Breast epithelium (tissue), 4 donors: ENCODE measurements at regions not wholly inside any gene's neighbourhood (a gene's known extent, or its start where the extent isn't known, plus 50 kb on each side); places are given as distances from the start of the nearest gene placed in this dataset.

Source experiments
- DNase-seq, 2 donors: peaks; one replicate each; pipeline ENCODE4 v3.0.0-alpha.2; 2019; ENCODE audit warnings: low spot score in 2 of 2
- H3K27ac ChIP-seq, 2 donors: fragments of 200-600 bp; sonication (generic) in 1 of 2; one replicate each; pipeline ENCODE4 v1.5.1; 2016 to 2019; ENCODE audit warnings: mild to moderate bottlenecking in 1 of 2
- H3K27me3 ChIP-seq, 2 donors: fragments of 200-600 bp; sonication (generic) in 1 of 2; one replicate each; pipeline versions ENCODE4 v1.5.1 to v1.6.0; 2017 to 2019; ENCODE audit warnings: control low read depth in 1 of 2, mild to moderate bottlenecking in 1 of 2
- H3K36me3 ChIP-seq: fragments of 200-600 bp; one replicate; pipeline ENCODE4 v1.5.1; 2019
- H3K4me1 ChIP-seq, 2 donors: fragments of 200-600 bp; sonication (generic); one replicate each; pipeline ENCODE4 v1.5.1; 2016 to 2019; ENCODE audit warnings: control low read depth in 1 of 2
- H3K4me3 ChIP-seq, 3 donors: fragments of 200-600 bp; sonication (generic); 1 replicate in 2 of 3; 2 replicates in 1 of 3; pipeline ENCODE4 v1.5.1; 2016 to 2019; ENCODE audit warnings: mild to moderate bottlenecking in 3 of 3, moderate library complexity in 2 of 3
- H3K9me3 ChIP-seq, 2 donors: fragments of 200-600 bp; sonication (generic) in 1 of 2; one replicate each; pipeline ENCODE4 v1.5.1; 2016 to 2019; ENCODE audit warnings: control low read depth in 1 of 2
- CTCF ChIP-seq, 3 donors: fragments of 450-650 bp; IDR thresholded peaks; one replicate each; pipeline ENCODE4 v1.5.1; 2016 to 2017; ENCODE audit warnings: antibody characterized with exemption in 3 of 3, mild to moderate bottlenecking in 3 of 3, moderate library complexity in 3 of 3
- POLR2A ChIP-seq: fragments of 450-650 bp; IDR thresholded peaks from one replicate; pipeline ENCODE4 v1.6.1; 2016; ENCODE audit warnings: antibody characterized with exemption, mild to moderate bottlenecking, moderate library complexity
- POLR2AphosphoS5 ChIP-seq, 3 donors: sonication (generic); formaldehyde crosslinking; IDR thresholded peaks; one replicate each; pipeline ENCODE4 v1.6.1; 2017; ENCODE audit warnings: antibody characterized with exemption in 3 of 3
- intact Hi-C: fragments of 100-400 bp; cut with DNase I; formaldehyde crosslinking; loops from one replicate; pipeline ENCODE4 v1.15.1; 2023; ENCODE audit warnings: low total_unique reads

GRCh38 chr2:111705711-111706336, 178.2 kb downstream of the ANAPC1 start:
- H3K27me3 ChIP-seq: no peaks in the 10 kb centered on the region
- TF ChIP-seq POLR2A (no peak), CTCF (IDR thresholded peaks at IDR 0.05) (no peak), POLR2AphosphoS5 (IDR thresholded peaks at IDR 0.05) (no peak)
- no peak overlapping the region for H3K4me3 ChIP-seq
- peak in 1 of 2 donors; percentile 69 for DNase-seq
- intact Hi-C loops: no loop called here
- peaks cover 0 to 8% of the 10 kb centered on the region in 2 donors for H3K4me1 ChIP-seq
- H3K9me3 ChIP-seq: no peaks in the 10 kb centered on the region
- H3K27ac ChIP-seq: peak overlapping the region in 1 of 2 donors; percentile 52
- no peaks in the 10 kb centered on the region for H3K36me3 ChIP-seq

GRCh38 chr2:111706481-111707001, 177.5 kb downstream of the ANAPC1 start:
- Histone ChIP-seq H3K27me3 (no peaks in the 10 kb centered on the region), H3K9me3 (no peaks in the 10 kb centered on the region), H3K4me3 (no peak overlapping the region), H3K4me1 (peaks cover 0 to 8% of the 10 kb centered on the region in 2 donors), H3K27ac (no peak overlapping the region), H3K36me3 (no peaks in the 10 kb centered on the region)
- peak in 1 of 2 donors; percentile 16 for DNase-seq
- TF ChIP-seq POLR2AphosphoS5 (IDR thresholded peaks at IDR 0.05) (no peak), CTCF (IDR thresholded peaks at IDR 0.05) (no peak), POLR2A (no peak)
- intact Hi-C loops: no loop called here

GRCh38 chr2:111707700-111708099, 176.3 kb downstream of the ANAPC1 start:
- no peaks in the 10 kb centered on the region for H3K9me3 ChIP-seq
- H3K27ac ChIP-seq: no peak overlapping the region
- H3K27me3 ChIP-seq: no peaks in the 10 kb centered on the region
- no peak for DNase-seq
- no peak overlapping the region for H3K4me3 ChIP-seq
- H3K36me3 ChIP-seq: no peaks in the 10 kb centered on the region
- intact Hi-C loops: no loop called here
- no peak for TF ChIP-seq POLR2AphosphoS5 (IDR thresholded peaks at IDR 0.05)
- no peak for TF ChIP-seq POLR2A
- no peak for TF ChIP-seq CTCF (IDR thresholded peaks at IDR 0.05)
- peaks cover 0 to 8% of the 10 kb centered on the region in 2 donors for H3K4me1 ChIP-seq

GRCh38 chr2:111708476-111709180, 175.4 kb downstream of the ANAPC1 start:
- intact Hi-C loops: no loop called here
- Histone ChIP-seq H3K4me3 (no peak overlapping the region), H3K4me1 (peaks cover 0 to 8% of the 10 kb centered on the region in 2 donors), H3K27me3 (no peaks in the 10 kb centered on the region), H3K27ac (no peak overlapping the region), H3K36me3 (no peaks in the 10 kb centered on the region), H3K9me3 (no peaks in the 10 kb centered on the region)
- DNase-seq: no peak
- TF ChIP-seq POLR2A (no peak), CTCF (IDR thresholded peaks at IDR 0.05) (no peak), POLR2AphosphoS5 (IDR thresholded peaks at IDR 0.05) (no peak)

- Histone ChIP-seq H3K27ac (no peak overlapping the region), H3K4me1 (peaks cover 0 to 8% of the 10 kb centered on the region in 2 donors), H3K9me3 (no peaks in the 10 kb centered on the region), H3K36me3 (no peaks in the 10 kb centered on the region), H3K4me3 (no peak overlapping the region), H3K27me3 (no peaks in the 10 kb centered on the region)
- no peak for TF ChIP-seq POLR2AphosphoS5 (IDR thresholded peaks at IDR 0.05)
- no peak for TF ChIP-seq POLR2A
- no peak for TF ChIP-seq CTCF (IDR thresholded peaks at IDR 0.05)
- no peak for DNase-seq
- intact Hi-C loops: no loop called here
These were observed 174.7 kb downstream of the ANAPC1 start for GRCh38 chr2:111709321-111709720.
